ENCODE measurements at regions not wholly inside any gene's neighbourhood (a gene's known extent, or its start where the extent isn't known, plus 50 kb on each side); places are given as distances from the start of the nearest gene placed in this dataset.
"Not testable (repeated sequence)": the region's sequence is repeated elsewhere in the genome, so short reads cannot be mapped to it uniquely, and the experiment has no call there.

- intact Hi-C loops (cut with micrococcal nuclease); H3K36me3 Mint-ChIP-seq (ENCODE audit: low read depth); H3K4me3 Mint-ChIP-seq; H3K27ac Mint-ChIP-seq; H3K9me3 Mint-ChIP-seq; H3K4me1 Mint-ChIP-seq (ENCODE audit: low read depth); DNase-seq (ENCODE audit: low spot score): not testable (repeated sequence)
- peaks cover 12% of the 10 kb centered on the region for H3K27me3 Mint-ChIP-seq (ENCODE audit: insufficient read depth)
Measured at GRCh38 chr9:33700940-33701339, 94.4 kb upstream of the PRSS3 start.

DNA sequence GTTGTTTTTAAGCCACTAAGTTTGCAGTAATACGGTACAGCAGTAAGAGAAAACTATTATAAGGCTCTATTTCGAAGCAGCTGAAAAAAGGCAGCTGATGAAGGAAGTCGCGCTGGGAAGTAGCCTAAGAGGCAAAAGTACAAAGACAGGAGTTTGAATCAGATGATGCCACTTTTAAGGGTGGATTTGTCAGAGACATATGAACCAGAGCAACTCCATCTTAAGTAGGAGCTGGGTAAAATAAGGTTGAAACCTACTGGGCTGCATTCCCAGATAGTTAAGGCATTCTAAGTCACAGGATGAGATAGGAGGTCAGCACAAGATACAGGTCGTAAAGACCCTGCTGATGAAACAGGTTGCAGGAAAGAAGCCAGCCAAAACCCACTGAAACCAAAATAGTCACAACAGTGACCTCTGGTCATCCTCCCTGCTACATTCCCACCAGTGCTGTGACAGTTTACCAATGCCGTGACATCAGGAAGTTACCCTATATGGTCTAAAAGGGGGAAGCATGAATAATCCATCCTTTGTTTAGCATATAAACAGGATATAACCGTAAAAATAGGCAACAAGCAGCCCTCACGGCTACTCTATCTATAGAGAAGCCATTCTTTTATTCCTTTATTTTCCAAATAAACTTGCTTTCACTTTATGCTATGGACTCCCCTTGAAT, 91.8 kb upstream of the PRSS3 start:
- H3K27ac Mint-ChIP-seq, result no peak overlapping the region
- peaks cover 10% of the 10 kb centered on the region for H3K27me3 Mint-ChIP-seq (ENCODE audit: insufficient read depth)
- intact Hi-C loops (cut with micrococcal nuclease), result no loop called here
- peaks cover 3% of the 10 kb centered on the region for H3K9me3 Mint-ChIP-seq
- H3K36me3 Mint-ChIP-seq (ENCODE audit: low read depth), result no peaks in the 10 kb centered on the region
- no peak for DNase-seq (ENCODE audit: low spot score)
- H3K4me3 Mint-ChIP-seq, result no peak overlapping the region
- no peaks in the 10 kb centered on the region for H3K4me1 Mint-ChIP-seq (ENCODE audit: low read depth)

- H3K9me3 Mint-ChIP-seq; intact Hi-C loops (cut with micrococcal nuclease); H3K4me3 Mint-ChIP-seq; H3K4me1 Mint-ChIP-seq (ENCODE audit: low read depth); H3K27ac Mint-ChIP-seq; DNase-seq (ENCODE audit: low spot score); H3K36me3 Mint-ChIP-seq (ENCODE audit: low read depth): not testable (repeated sequence)
- H3K27me3 Mint-ChIP-seq (ENCODE audit: insufficient read depth), result peaks cover 11% of the 10 kb centered on the region
Measured at GRCh38 chr9:33705440-33705839, 89.9 kb upstream of the PRSS3 start.

DNA sequence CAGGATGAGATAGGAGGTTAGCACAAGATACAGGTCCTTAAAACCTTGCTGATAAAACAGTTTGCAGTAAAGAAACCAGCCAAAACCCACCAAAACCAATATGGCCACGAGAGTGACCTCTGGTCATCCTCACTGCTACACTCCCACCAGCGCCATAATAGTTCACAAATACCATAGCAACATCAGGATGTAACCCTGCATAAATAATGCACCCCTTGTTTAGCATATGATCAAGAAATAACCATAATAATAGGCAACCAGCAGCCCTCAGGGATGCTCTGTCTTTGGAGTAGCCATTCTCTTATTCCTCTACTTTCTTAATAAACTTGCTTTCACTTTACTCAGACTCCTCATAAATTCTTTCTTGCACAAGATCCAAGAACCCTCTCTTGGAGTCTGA, 86.9 kb upstream of the PRSS3 start:
- Mint-ChIP-seq H3K4me3 (no peak overlapping the region), H3K9me3 (peaks cover 3% of the 10 kb centered on the region), H3K27me3 (ENCODE audit: insufficient read depth) (peaks cover 14% of the 10 kb centered on the region), H3K36me3 (ENCODE audit: low read depth) (no peaks in the 10 kb centered on the region), H3K4me1 (ENCODE audit: low read depth) (peaks cover 5% of the 10 kb centered on the region), H3K27ac (no peak overlapping the region)
- intact Hi-C loops (cut with micrococcal nuclease), result no loop called here
- DNase-seq (ENCODE audit: low spot score), result no peak

GRCh38 chr9:33709269-33709668, 86.1 kb upstream of the PRSS3 start:
- no peak overlapping the region for H3K4me3 Mint-ChIP-seq
- intact Hi-C loops (cut with micrococcal nuclease), result no loop called here

GRCh38 chr9:33711418-33711817, 83.9 kb upstream of the PRSS3 start:
- H3K27ac Mint-ChIP-seq; intact Hi-C loops (cut with micrococcal nuclease); H3K36me3 Mint-ChIP-seq (ENCODE audit: low read depth); H3K4me1 Mint-ChIP-seq (ENCODE audit: low read depth); H3K9me3 Mint-ChIP-seq; H3K4me3 Mint-ChIP-seq; DNase-seq (ENCODE audit: low spot score): not testable (repeated sequence)
- peaks cover 14% of the 10 kb centered on the region for H3K27me3 Mint-ChIP-seq (ENCODE audit: insufficient read depth)

More at GRCh38 chr9:33709269-33709668, 86.1 kb upstream of the PRSS3 start:
- Mint-ChIP-seq H3K4me1 (ENCODE audit: low read depth) (peaks cover 5% of the 10 kb centered on the region), H3K27me3 (ENCODE audit: insufficient read depth) (peaks cover 14% of the 10 kb centered on the region), H3K27ac (no peak overlapping the region), H3K9me3 (peaks cover 3% of the 10 kb centered on the region), H3K36me3 (ENCODE audit: low read depth) (no peaks in the 10 kb centered on the region)
- DNase-seq (ENCODE audit: low spot score), result no peak

GRCh38 chr9:33714989-33715388, 80.4 kb upstream of the PRSS3 start:
- Mint-ChIP-seq H3K9me3 (no peaks in the 10 kb centered on the region), H3K27me3 (ENCODE audit: insufficient read depth) (peaks cover 18% of the 10 kb centered on the region), H3K4me3 (no peak overlapping the region), H3K27ac (no peak overlapping the region), H3K36me3 (ENCODE audit: low read depth) (no peaks in the 10 kb centered on the region), H3K4me1 (ENCODE audit: low read depth) (peaks cover 5% of the 10 kb centered on the region)
- intact Hi-C loops (cut with micrococcal nuclease), result no loop called here
- DNase-seq (ENCODE audit: low spot score), result no peak

GRCh38 chr9:33718987-33719386, 76.4 kb upstream of the PRSS3 start:
- no peak for DNase-seq (ENCODE audit: low spot score)
- H3K27ac Mint-ChIP-seq, result no peak overlapping the region
- intact Hi-C loops (cut with micrococcal nuclease), result no loop called here
- H3K9me3 Mint-ChIP-seq, result no peaks in the 10 kb centered on the region
- H3K27me3 Mint-ChIP-seq (ENCODE audit: insufficient read depth), result peaks cover 17% of the 10 kb centered on the region
- no peak overlapping the region for H3K4me3 Mint-ChIP-seq
- H3K36me3 Mint-ChIP-seq (ENCODE audit: low read depth), result no peaks in the 10 kb centered on the region
- H3K4me1 Mint-ChIP-seq (ENCODE audit: low read depth), result no peaks in the 10 kb centered on the region

- no peaks in the 10 kb centered on the region for H3K9me3 Mint-ChIP-seq
- no peak overlapping the region for H3K27ac Mint-ChIP-seq
- no peak for DNase-seq (ENCODE audit: low spot score)
- intact Hi-C loops (cut with micrococcal nuclease), result no loop called here
- H3K4me1 Mint-ChIP-seq (ENCODE audit: low read depth), result no peaks in the 10 kb centered on the region
- no peak overlapping the region for H3K4me3 Mint-ChIP-seq
- no peaks in the 10 kb centered on the region for H3K36me3 Mint-ChIP-seq (ENCODE audit: low read depth)
- H3K27me3 Mint-ChIP-seq (ENCODE audit: insufficient read depth), result peaks cover 17% of the 10 kb centered on the region
Measured at GRCh38 chr9:33719581-33720374, 75.6 kb upstream of the PRSS3 start.

GRCh38 chr9:33721674-33722358, 73.5 kb upstream of the PRSS3 start:
- H3K4me1 Mint-ChIP-seq (ENCODE audit: low read depth), result no peaks in the 10 kb centered on the region
- no peaks in the 10 kb centered on the region for H3K36me3 Mint-ChIP-seq (ENCODE audit: low read depth)
- peaks cover 13% of the 10 kb centered on the region for H3K27me3 Mint-ChIP-seq (ENCODE audit: insufficient read depth)
- peak; percentile 80 for DNase-seq (ENCODE audit: low spot score)
- H3K4me3 Mint-ChIP-seq, result no peak overlapping the region
- no peak overlapping the region for H3K27ac Mint-ChIP-seq
- no peaks in the 10 kb centered on the region for H3K9me3 Mint-ChIP-seq
- intact Hi-C loops (cut with micrococcal nuclease), result loop anchor here (1.0 kb wide), 1 partner anchor 98 kb away; no protein-coding TSS in a partner anchor

DNA sequence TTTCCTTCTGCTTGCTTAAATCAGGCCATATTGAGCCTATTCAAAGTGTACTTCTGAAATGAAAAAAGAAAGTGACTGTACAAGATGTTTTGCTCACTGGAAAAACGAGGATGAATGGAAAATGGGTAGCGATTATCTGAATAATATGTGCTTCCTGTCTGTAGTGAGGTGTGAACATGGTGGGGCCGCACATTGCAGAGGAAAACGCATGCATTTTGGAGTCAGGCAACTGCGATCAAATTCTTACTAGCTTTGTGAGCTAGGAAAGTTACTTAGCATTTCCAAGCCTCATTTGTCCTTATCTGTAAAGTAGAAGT, 73.0 kb upstream of the PRSS3 start:
- Mint-ChIP-seq H3K36me3 (ENCODE audit: low read depth) (no peaks in the 10 kb centered on the region), H3K4me1 (ENCODE audit: low read depth) (no peaks in the 10 kb centered on the region), H3K4me3 (no peak overlapping the region), H3K27ac (no peak overlapping the region), H3K9me3 (no peaks in the 10 kb centered on the region), H3K27me3 (ENCODE audit: insufficient read depth) (peaks cover 11% of the 10 kb centered on the region)
- intact Hi-C loops (cut with micrococcal nuclease), result loop anchor here (1.0 kb wide), 1 partner anchor 98 kb away; no protein-coding TSS in a partner anchor
- no peak for DNase-seq (ENCODE audit: low spot score)

DNA sequence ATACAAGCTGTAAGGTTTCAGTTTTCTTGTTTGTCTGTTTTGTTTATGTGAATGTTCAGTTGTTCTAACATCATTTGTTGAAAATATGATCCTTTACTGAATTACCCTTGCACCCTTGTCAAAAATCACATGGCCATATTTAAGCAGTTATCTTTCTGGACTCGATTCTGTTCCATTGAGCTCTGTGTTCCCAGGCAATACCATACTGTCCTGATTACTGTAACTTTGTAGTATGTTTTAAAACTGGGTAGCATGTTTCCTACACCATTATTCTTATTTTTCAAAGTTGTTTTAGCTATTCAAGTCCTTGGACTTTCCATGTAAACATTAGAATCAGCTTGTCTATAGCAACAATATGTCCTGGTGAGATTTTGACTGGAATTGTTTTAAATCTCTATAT, 66.7 kb upstream of the PRSS3 start:
- DNase-seq (ENCODE audit: low spot score), result no peak
- no peaks in the 10 kb centered on the region for H3K9me3 Mint-ChIP-seq
- intact Hi-C loops (cut with micrococcal nuclease), result no loop called here
- H3K27ac Mint-ChIP-seq, result no peak overlapping the region
- no peaks in the 10 kb centered on the region for H3K36me3 Mint-ChIP-seq (ENCODE audit: low read depth)
- peaks cover 12% of the 10 kb centered on the region for H3K27me3 Mint-ChIP-seq (ENCODE audit: insufficient read depth)
- H3K4me1 Mint-ChIP-seq (ENCODE audit: low read depth), result no peaks in the 10 kb centered on the region
- no peak overlapping the region for H3K4me3 Mint-ChIP-seq

DNA sequence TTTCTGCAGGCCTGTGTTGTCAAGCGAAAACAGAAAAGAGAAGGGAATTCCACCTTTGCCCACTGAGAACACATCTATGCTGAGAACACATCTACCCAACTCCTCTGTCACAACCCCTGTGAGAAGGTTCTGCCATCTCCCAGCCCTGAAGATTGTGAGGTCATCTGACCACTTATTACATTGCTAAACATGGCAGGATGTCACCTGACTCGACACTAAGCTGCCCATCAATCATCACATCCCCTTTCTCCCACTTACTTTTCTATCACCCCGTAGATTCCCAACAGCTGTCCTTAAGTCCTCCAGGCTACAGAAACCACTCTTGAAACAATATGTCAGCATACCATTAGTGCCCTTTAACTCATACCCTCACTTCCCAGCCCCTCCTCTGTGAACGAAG, 64.2 kb upstream of the PRSS3 start:
- Mint-ChIP-seq H3K4me1 (ENCODE audit: low read depth) (no peaks in the 10 kb centered on the region), H3K9me3 (no peaks in the 10 kb centered on the region), H3K4me3 (no peak overlapping the region), H3K27me3 (ENCODE audit: insufficient read depth) (peaks cover 11% of the 10 kb centered on the region), H3K36me3 (ENCODE audit: low read depth) (no peaks in the 10 kb centered on the region), H3K27ac (no peak overlapping the region)
- no peak for DNase-seq (ENCODE audit: low spot score)
- intact Hi-C loops (cut with micrococcal nuclease), result no loop called here

Measured in activated T-helper 1 cell treated with anti-CD3 and anti-CD28 coated beads, Interleukin-12 subunit alpha, Interleukin-12 subunit beta, Interleukin-2, Interleukin-4 antibody, amounts not matched to agents 30 ng/mL and 10 ng/mL and 1 ng/mL, durations not matched to agents 14 hours and 24 hours and 36 hours (primary cell).